Mesendoderm (in vitro differentiated cells): ENCODE measurements at regions not wholly inside any gene's neighbourhood (a gene's known extent, or its start where the extent isn't known, plus 50 kb on each side); places are given as distances from the start of the nearest gene placed in this dataset.

Source experiments
- DNase-seq: peaks from one replicate; pipeline ENCODE4 v3.0.0; 2013
- H2AK5ac ChIP-seq: 2 replicates; pipeline ENCODE4 v1.6.1; 2013; ENCODE audit warnings: low read length, inconsistent platforms
- H2BK120ac ChIP-seq: 2 replicates; pipeline ENCODE4 v1.6.1; 2013; ENCODE audit warnings: low read depth, mild to moderate bottlenecking, low read length, moderate library complexity, mixed read lengths
- H2BK15ac ChIP-seq: replicated peaks from 2 replicates; pipeline ENCODE4 v1.6.1; 2013; ENCODE audit warnings: low read depth, mild to moderate bottlenecking, moderate library complexity
- H2BK5ac ChIP-seq: 2 replicates; pipeline ENCODE4 v1.6.1; 2013; ENCODE audit warnings: low read length, inconsistent platforms
- H3K18ac ChIP-seq: 2 replicates; pipeline ENCODE4 v1.6.1; 2013; ENCODE audit warnings: mild to moderate bottlenecking, low read length, mixed read lengths
- H3K23ac ChIP-seq: one replicate; pipeline ENCODE4 v1.6.1; 2013; ENCODE audit warnings: low read length
- H3K27ac ChIP-seq: 2 replicates; pipeline ENCODE4 v1.5.1; 2013; ENCODE audit warnings: low read depth, mild to moderate bottlenecking, inconsistent platforms, low read length, moderate library complexity
- H3K27me3 ChIP-seq: 2 replicates; pipeline ENCODE4 v1.6.1; 2013; ENCODE audit warnings: low read length, control low read depth, mild to moderate bottlenecking, inconsistent platforms; ENCODE audit not compliant: insufficient read depth, poor library complexity
- H3K36me3 ChIP-seq: 2 replicates; pipeline ENCODE4 v1.6.1; 2013; ENCODE audit warnings: low read length, inconsistent platforms; ENCODE audit not compliant: control insufficient read depth, insufficient read depth
- H3K4ac ChIP-seq: one replicate; pipeline ENCODE4 v1.6.1; 2013; ENCODE audit warnings: low read depth, mild to moderate bottlenecking, low read length, moderate library complexity
- H3K4me1 ChIP-seq: 2 replicates; pipeline ENCODE4 v1.6.1; 2013; ENCODE audit warnings: low read depth, low read length, inconsistent platforms; ENCODE audit not compliant: control insufficient read depth
- H3K4me2 ChIP-seq: 2 replicates; pipeline ENCODE4 v1.6.1; 2013; ENCODE audit warnings: low read length
- H3K4me3 ChIP-seq: 2 replicates; pipeline ENCODE4 v1.5.1; 2013; ENCODE audit warnings: mild to moderate bottlenecking, low read length
- H3K56ac ChIP-seq: one replicate; pipeline ENCODE4 v1.6.1; 2013; ENCODE audit warnings: low read length
- H3K79me1 ChIP-seq: 2 replicates; pipeline ENCODE4 v1.6.1; 2013; ENCODE audit warnings: low read length, inconsistent platforms
- H3K79me2 ChIP-seq: 2 replicates; pipeline ENCODE4 v1.6.1; 2013; ENCODE audit warnings: mild to moderate bottlenecking, low read length; ENCODE audit not compliant: control insufficient read depth, insufficient read depth
- H3K9ac ChIP-seq: 2 replicates; pipeline ENCODE4 v1.6.1; 2013; ENCODE audit warnings: low read length, inconsistent platforms
- H4K5ac ChIP-seq: one replicate; pipeline ENCODE4 v1.6.1; 2013; ENCODE audit warnings: low read length
- H4K8ac ChIP-seq: one replicate; pipeline ENCODE4 v1.6.1; 2013; ENCODE audit warnings: low read depth, mild to moderate bottlenecking, control low read depth, low read length, moderate library complexity
- WGBS: extraction: QIAGEN DNeasy Blood & Tissue Kit; methylation state at CpG from one replicate; pipeline ENCODE4 v1.1.7; 2013; ENCODE audit warnings: low lambda C conversion rate, missing lambda C conversion rate; ENCODE audit not compliant: insufficient coverage; ENCODE audit errors: extremely low coverage; 5-methylcytosine and 5-hydroxymethylcytosine counted together

DNA sequence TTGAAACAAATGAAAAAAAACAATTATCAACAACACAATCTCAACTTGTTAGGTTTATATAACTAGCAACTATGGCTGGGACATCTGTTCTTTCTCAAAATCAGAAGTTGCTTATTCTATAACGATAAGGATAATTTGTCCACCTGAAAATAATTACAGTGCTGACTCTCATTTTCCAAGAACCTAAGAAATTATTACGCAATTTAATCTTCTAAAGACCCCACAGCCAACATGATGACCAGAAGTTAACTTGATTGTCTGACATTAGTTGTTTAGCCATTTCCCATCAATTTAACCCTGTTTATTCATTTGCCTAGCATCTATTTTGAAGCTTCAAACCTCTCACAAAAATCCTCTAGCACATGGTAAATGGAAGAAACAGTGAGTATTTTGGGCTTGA is 293.8 kb downstream of the ELAVL2 start:
- Histone ChIP-seq H3K23ac (no peak overlapping the region), H3K4ac (no peak overlapping the region), H3K4me3 (no peak overlapping the region), H3K27me3 (no peaks in the 10 kb centered on the region), H3K4me1 (peaks cover 2% of the 10 kb centered on the region), H2AK5ac (no peak overlapping the region), H2BK5ac (no peak overlapping the region), H3K36me3 (no peaks in the 10 kb centered on the region), H4K8ac (no peak overlapping the region), H3K56ac (no peak overlapping the region), H3K9ac (no peak overlapping the region), H3K4me2 (no peak overlapping the region), H3K27ac (no peak overlapping the region), H3K79me2 (no peaks in the 10 kb centered on the region), H2BK120ac (no peak overlapping the region), H4K5ac (no peak overlapping the region), H3K79me1 (no peaks in the 10 kb centered on the region), H3K18ac (no peak overlapping the region), H2BK15ac (no peak overlapping the region)
- no CpG with 5 or more reads among the region's 2 CpGs for WGBS
- no peak for DNase-seq

DNA sequence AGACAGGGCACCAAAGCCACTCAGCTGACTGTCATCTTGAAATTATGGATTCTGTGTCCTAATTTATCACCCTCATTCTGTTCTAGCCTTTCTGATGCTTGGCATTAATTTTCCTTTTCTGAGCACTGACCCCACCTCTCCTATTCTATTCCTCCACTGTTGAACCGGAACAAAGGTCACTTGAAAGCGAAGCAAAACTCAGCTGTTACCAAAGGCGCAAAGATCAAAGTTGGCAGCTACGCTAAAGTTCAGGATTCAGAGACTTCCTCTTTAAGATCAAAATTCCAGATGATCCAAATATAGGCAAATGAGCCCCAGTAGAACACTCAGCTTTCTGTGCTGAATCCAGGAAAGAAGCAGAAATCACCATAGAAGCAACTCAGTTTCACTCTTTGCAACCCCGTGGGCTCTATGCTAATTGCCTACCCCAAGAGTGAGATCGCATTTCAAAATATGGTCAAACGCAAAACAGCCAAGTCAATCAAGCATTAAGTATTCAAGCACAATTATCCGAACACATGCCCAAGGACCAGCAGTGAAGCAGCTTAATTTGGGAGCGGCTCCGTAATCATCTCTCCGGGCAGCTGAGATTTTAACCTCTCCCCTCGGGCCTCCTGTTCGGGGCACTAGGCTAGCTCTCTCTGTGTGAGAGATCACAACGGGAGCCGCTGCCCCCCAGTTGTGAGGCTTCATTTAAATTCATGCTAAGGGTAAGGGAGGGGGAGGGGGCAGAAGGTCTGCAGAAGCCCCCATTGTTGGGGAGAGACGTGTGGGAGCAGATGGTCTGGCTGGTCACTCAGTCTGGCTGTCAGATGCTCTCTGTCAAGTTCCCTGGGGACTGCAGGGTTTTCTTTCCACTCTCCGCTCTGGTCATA is 288.6 kb downstream of the ELAVL2 start:
- WGBS: no CpG with 5 or more reads among the region's 17 CpGs
- Histone ChIP-seq H3K79me1 (no peaks in the 10 kb centered on the region), H2AK5ac (no peak overlapping the region), H3K18ac (no peak overlapping the region), H3K27me3 (no peaks in the 10 kb centered on the region), H3K4me3 (no peak overlapping the region), H2BK15ac (no peak overlapping the region), H3K4me2 (peak overlapping the region; percentile 77), H3K56ac (peak overlapping the region; percentile 56), H3K36me3 (no peaks in the 10 kb centered on the region), H4K5ac (no peak overlapping the region), H3K27ac (no peak overlapping the region), H3K9ac (peak overlapping the region; percentile 35), H3K4me1 (peaks cover 2% of the 10 kb centered on the region), H2BK120ac (no peak overlapping the region), H3K23ac (no peak overlapping the region), H3K79me2 (no peaks in the 10 kb centered on the region), H3K4ac (no peak overlapping the region), H4K8ac (no peak overlapping the region), H2BK5ac (no peak overlapping the region)
- no peak for DNase-seq

DNA sequence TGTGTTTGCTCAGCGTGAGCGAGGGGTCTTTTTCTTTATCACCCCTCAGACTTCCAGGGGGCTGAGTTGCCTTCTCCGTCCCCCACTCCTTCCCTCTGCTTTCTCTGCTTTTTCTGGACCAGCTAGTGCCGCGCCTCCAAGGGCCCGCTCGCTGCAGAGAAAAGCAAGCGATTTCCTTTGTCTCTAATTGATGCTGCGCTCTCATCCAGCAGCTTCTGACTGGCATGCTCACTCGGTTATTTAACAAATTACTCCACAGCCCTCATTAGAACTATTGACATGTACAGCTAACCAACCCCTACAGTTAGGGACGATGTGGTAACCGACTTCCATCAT is 288.0 kb downstream of the ELAVL2 start:
- Histone ChIP-seq H3K18ac (no peak overlapping the region), H3K27ac (no peak overlapping the region), H3K27me3 (no peaks in the 10 kb centered on the region), H4K8ac (no peak overlapping the region), H3K4me1 (peaks cover 2% of the 10 kb centered on the region), H4K5ac (no peak overlapping the region), H2BK5ac (no peak overlapping the region), H3K79me1 (no peaks in the 10 kb centered on the region), H3K4ac (no peak overlapping the region), H3K4me2 (peak overlapping the region; percentile 77), H3K23ac (no peak overlapping the region), H3K9ac (peak overlapping the region; percentile 25), H2BK120ac (no peak overlapping the region), H3K36me3 (no peaks in the 10 kb centered on the region), H3K56ac (peak overlapping the region; percentile 56), H2AK5ac (no peak overlapping the region), H2BK15ac (no peak overlapping the region), H3K79me2 (no peaks in the 10 kb centered on the region), H3K4me3 (no peak overlapping the region)
- WGBS: no CpG with 5 or more reads among the region's 12 CpGs
- no peak for DNase-seq

DNA sequence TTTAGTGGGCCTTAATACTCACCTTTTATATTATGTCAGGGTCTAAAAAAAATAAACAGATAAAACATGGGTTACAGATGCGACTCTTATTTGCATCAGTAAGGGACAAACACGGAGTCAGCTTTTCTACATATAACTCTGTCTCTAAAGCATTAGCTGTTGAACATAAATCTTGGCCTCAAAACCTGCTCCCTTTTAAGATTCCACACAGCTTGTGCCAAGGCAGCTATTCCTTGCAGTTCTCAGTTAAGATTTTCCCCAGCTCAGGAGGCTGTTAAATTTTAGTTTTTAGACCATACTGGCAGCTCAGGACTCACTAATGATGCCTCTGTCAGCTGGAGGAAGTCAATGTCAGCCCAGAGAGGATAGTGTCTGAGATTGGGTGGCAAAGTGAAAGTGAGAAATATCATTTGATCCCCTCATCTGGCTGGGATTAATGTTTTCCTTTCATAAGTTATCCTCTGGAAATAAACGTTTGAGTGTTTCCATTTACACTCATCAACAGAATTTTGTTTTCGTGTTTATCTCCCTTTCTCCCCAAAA is 287.5 kb downstream of the ELAVL2 start:
- Histone ChIP-seq H3K4ac (no peak overlapping the region), H4K5ac (no peak overlapping the region), H3K27me3 (no peaks in the 10 kb centered on the region), H2AK5ac (no peak overlapping the region), H3K18ac (no peak overlapping the region), H3K23ac (no peak overlapping the region), H3K79me1 (no peaks in the 10 kb centered on the region), H3K4me2 (no peak overlapping the region), H3K79me2 (no peaks in the 10 kb centered on the region), H3K56ac (no peak overlapping the region), H3K27ac (no peak overlapping the region), H3K36me3 (no peaks in the 10 kb centered on the region), H2BK120ac (no peak overlapping the region), H2BK15ac (no peak overlapping the region), H3K4me3 (no peak overlapping the region), H3K4me1 (peaks cover 2% of the 10 kb centered on the region), H3K9ac (no peak overlapping the region), H4K8ac (no peak overlapping the region), H2BK5ac (no peak overlapping the region)
- no peak for DNase-seq
- WGBS: no CpG with 5 or more reads among the region's 4 CpGs

DNA sequence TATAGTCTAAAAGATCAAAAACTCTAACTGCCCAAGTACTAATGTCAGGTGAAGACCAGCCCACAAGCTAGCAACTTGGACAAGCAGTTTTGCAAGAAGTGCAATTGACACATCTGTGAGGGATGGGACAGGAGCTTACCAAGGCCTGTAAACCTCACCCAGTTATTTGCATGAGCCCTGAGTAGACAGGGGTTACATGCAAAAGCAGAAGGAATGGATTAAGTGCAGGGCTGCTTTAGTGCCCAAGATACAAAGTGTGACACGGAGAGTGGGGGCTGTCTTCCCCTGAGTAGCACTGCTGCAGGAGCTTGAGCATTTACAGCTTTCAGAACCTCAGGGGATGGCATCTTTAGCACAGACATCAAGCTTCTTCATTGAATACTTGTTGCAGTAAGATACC is 286.7 kb downstream of the ELAVL2 start:
- Histone ChIP-seq H2BK15ac (no peak overlapping the region), H2AK5ac (no peak overlapping the region), H3K79me2 (no peaks in the 10 kb centered on the region), H3K4me1 (peaks cover 2% of the 10 kb centered on the region), H4K5ac (no peak overlapping the region), H3K36me3 (no peaks in the 10 kb centered on the region), H3K18ac (no peak overlapping the region), H3K56ac (no peak overlapping the region), H3K79me1 (no peaks in the 10 kb centered on the region), H4K8ac (no peak overlapping the region), H3K4me3 (no peak overlapping the region), H3K4me2 (no peak overlapping the region), H2BK120ac (no peak overlapping the region), H3K27me3 (no peaks in the 10 kb centered on the region), H3K4ac (no peak overlapping the region), H3K27ac (no peak overlapping the region), H2BK5ac (no peak overlapping the region), H3K9ac (no peak overlapping the region), H3K23ac (no peak overlapping the region)
- DNase-seq: no peak
- no CpG with 5 or more reads among the region's 1 CpG for WGBS
